Progenitor cell of endocrine pancreas (in vitro differentiated cells): ENCODE measurements at regions not wholly inside any gene's neighbourhood (a gene's known extent, or its start where the extent isn't known, plus 50 kb on each side); places are given as distances from the start of the nearest gene placed in this dataset.

Experiments used
- DNase-seq: peaks from one replicate; pipeline ENCODE4 v3.0.0; 2021; ENCODE audit warnings: low spot score; ENCODE audit not compliant: unreplicated experiment
- H3K27ac Mint-ChIP-seq: 2 replicates; pipeline ENCODE4 v1.8.0; 2021; ENCODE audit warnings: mild to moderate bottlenecking, moderate library complexity, mixed read lengths
- H3K27me3 Mint-ChIP-seq: 2 replicates; pipeline ENCODE4 v1.8.0; 2021; ENCODE audit warnings: mixed read lengths
- H3K36me3 Mint-ChIP-seq: 2 replicates; pipeline ENCODE4 v1.8.0; 2022; ENCODE audit warnings: mixed read lengths; ENCODE audit not compliant: insufficient read depth
- H3K4me1 Mint-ChIP-seq: 2 replicates; pipeline ENCODE4 v1.8.0; 2021; ENCODE audit warnings: low read depth, mixed read lengths
- H3K4me3 Mint-ChIP-seq: 2 replicates; pipeline ENCODE4 v1.8.0; 2021; ENCODE audit warnings: low read depth, mild to moderate bottlenecking, moderate library complexity, mixed read lengths
- H3K9me3 Mint-ChIP-seq: 2 replicates; pipeline ENCODE4 v1.8.0; 2021; ENCODE audit warnings: low read depth, mixed read lengths
- TF ChIP-seq, protein P1 (sequence below): fragments of 200-600 bp; sonication (generic); IDR thresholded peaks from one replicate; pipeline ENCODE4 v1.5.0; 2021; ENCODE audit warnings: antibody characterized with exemption, mild to moderate bottlenecking; ENCODE audit not compliant: unreplicated experiment

DNA sequence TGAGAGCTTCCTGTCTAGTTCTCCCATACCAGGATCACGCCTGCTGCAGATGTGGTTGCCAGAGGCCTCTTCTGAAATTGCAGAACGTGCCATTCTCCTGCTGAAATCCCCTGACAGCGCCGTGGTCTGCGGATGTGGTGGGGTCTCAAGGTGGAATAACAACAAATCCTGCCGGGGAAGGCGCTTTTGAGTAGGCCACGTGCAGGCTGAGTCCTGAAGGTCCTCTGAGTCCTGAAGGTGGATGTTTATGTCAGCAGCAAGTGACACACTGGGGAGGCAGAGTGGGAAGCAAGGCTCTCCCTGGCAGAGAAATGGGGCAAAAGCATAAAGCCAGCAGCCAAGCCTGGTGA is 241.4 kb downstream of the MYCN start:
- Mint-ChIP-seq H3K4me3 (no peak overlapping the region), H3K27me3 (peaks cover 7% of the 10 kb centered on the region), H3K27ac (no peak overlapping the region), H3K36me3 (no peaks in the 10 kb centered on the region), H3K4me1 (peaks cover 10% of the 10 kb centered on the region), H3K9me3 (no peaks in the 10 kb centered on the region)
- TF ChIP-seq, protein P1, sequence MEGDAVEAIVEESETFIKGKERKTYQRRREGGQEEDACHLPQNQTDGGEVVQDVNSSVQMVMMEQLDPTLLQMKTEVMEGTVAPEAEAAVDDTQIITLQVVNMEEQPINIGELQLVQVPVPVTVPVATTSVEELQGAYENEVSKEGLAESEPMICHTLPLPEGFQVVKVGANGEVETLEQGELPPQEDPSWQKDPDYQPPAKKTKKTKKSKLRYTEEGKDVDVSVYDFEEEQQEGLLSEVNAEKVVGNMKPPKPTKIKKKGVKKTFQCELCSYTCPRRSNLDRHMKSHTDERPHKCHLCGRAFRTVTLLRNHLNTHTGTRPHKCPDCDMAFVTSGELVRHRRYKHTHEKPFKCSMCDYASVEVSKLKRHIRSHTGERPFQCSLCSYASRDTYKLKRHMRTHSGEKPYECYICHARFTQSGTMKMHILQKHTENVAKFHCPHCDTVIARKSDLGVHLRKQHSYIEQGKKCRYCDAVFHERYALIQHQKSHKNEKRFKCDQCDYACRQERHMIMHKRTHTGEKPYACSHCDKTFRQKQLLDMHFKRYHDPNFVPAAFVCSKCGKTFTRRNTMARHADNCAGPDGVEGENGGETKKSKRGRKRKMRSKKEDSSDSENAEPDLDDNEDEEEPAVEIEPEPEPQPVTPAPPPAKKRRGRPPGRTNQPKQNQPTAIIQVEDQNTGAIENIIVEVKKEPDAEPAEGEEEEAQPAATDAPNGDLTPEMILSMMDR = no peak
- DNase-seq = no peak

DNA sequence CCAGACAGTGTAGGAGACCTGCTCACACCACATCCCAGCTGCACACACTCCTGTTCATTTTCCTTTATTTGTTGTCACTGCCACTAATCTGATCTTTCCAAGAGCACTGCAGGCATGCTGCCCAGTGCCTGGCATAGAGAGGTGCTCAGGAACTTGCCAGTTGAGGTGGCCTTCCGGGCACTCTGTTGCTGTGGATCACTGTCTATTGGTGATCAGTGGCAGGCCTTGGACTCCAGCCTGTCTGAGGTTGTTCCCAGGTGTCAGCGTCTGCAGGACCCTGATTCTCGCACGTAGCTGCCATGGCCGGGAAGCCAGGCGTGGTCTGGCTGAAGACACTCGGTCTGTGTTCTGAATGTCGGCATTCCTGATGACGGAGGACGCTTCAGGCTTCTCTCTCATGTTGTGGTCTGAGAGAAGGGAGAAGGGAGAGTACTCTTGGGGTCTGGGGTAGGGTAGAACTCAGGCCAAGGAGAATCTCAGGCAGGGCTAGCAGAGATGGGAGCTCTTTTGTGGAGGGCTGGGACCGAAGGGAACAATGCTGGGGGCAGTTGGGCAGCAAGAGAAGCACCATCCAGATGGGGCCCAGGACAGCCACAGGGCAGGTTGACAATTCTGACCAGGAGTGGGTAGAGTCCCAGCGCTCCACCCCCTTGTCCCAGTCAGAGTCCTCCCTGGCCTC is 240.9 kb downstream of the MYCN start:
- no peak for DNase-seq
- H3K27ac Mint-ChIP-seq = no peak overlapping the region
- H3K9me3 Mint-ChIP-seq = no peaks in the 10 kb centered on the region
- no peak overlapping the region for H3K4me3 Mint-ChIP-seq
- peaks cover 7% of the 10 kb centered on the region for H3K27me3 Mint-ChIP-seq
- no peaks in the 10 kb centered on the region for H3K36me3 Mint-ChIP-seq
- H3K4me1 Mint-ChIP-seq = peaks cover 10% of the 10 kb centered on the region
- TF ChIP-seq, protein P1 = no peak

DNA sequence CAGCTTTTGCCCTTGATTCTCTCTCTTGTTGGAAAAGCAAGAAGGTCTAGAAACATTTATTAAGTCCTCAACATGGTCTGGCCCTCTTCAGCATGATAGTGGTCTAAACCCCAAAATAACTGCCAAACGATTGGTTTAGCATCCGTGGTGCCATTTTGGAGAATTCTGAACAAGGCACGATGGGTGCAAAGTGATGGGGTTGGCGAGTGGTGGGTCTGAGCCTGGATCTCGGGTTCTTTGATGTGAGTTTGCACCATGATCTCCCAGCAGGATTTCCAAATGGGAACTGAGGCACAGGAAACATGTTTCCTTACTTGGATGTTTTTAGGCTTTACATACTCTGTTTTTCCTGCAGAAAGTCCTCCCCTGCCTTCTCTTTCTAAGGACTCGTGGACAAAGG is 240.3 kb downstream of the MYCN start:
- TF ChIP-seq, protein P1 = no peak
- Mint-ChIP-seq H3K9me3 (no peaks in the 10 kb centered on the region), H3K27me3 (peaks cover 7% of the 10 kb centered on the region), H3K27ac (no peak overlapping the region), H3K36me3 (no peaks in the 10 kb centered on the region), H3K4me3 (no peak overlapping the region), H3K4me1 (peaks cover 10% of the 10 kb centered on the region)
- DNase-seq = no peak

DNA sequence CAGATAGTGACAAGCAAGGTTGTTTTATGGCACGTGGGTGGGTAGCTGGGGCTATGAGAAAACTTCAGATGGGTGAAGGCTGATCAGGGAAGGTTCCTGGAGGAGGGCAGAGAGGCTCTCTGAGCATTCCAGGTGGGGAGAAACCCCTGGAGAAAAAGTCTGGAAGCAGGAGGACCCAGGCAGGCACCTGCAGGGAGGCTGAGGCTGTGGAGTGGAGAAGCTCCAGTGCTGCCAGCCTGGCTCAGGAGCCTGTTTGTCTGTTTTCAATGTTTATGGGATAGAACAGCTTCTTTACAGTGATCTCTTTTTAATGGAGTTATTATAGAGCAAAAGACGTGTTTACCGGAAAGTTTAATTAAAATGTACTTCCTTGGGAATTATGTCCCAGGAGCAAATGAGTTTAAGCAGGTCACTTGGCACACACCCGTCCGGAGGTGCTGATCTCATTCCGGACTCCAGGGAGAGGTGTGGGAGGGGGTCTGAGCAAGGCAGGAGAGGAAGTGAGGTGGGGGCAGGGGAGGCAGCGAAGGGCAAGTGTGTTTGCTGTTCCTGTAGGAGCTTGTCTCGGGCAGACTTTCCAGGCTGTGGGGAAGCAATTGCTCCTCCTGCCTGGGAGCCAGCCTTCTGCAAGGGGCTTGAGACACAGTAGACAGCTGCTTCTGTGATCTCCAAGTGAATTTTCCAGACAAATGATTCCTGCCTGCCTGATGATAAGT is 239.5 kb downstream of the MYCN start:
- no peak for DNase-seq
- no peak overlapping the region for H3K27ac Mint-ChIP-seq
- no peaks in the 10 kb centered on the region for H3K9me3 Mint-ChIP-seq
- peaks cover 7% of the 10 kb centered on the region for H3K27me3 Mint-ChIP-seq
- peaks cover 10% of the 10 kb centered on the region for H3K4me1 Mint-ChIP-seq
- no peaks in the 10 kb centered on the region for H3K36me3 Mint-ChIP-seq
- H3K4me3 Mint-ChIP-seq = no peak overlapping the region
- TF ChIP-seq, protein P1 = no peak

DNA sequence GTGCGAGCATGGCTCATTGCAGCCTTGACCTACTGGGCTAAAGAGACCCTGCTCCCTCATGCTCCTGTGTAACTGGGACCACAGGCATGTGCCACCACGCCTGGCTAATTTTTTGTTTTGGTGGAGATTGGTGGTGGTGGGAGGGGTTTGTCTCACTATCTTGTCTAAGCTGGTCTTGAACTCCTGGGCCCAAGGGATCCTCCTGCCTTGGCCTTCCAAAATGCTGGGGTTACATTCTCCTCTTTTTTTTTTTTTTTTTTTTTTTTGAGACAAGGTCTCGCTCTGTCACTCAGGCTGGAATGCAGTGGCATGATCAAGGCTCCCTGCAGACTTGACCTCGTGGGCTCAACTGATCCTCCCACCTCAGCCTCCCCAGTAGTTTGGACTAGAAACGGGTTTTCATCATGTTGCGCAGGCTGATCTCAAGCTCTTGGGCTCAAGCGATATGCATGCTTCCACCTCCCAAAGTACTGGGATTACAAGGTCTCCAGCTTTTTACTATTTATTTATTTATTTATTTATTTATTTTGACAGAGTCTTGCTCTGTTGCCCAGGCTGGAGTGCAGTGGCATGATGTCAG is 238.3 kb downstream of the MYCN start:
- TF ChIP-seq, protein P1 = no peak
- no peak for DNase-seq
- Mint-ChIP-seq H3K27ac (no peak overlapping the region), H3K36me3 (no peaks in the 10 kb centered on the region), H3K4me3 (no peak overlapping the region), H3K9me3 (no peaks in the 10 kb centered on the region), H3K27me3 (peaks cover 5% of the 10 kb centered on the region), H3K4me1 (peaks cover 10% of the 10 kb centered on the region)
